ENCODE measurements at regions not wholly inside any gene's neighbourhood (a gene's known extent, or its start where the extent isn't known, plus 50 kb on each side); places are given as distances from the start of the nearest gene placed in this dataset.
A peak's percentile ranks its signal among the peaks of the same experiment; 100 is the strongest.
"Not testable (repeated sequence)": the region's sequence is repeated elsewhere in the genome, so short reads cannot be mapped to it uniquely, and the experiment has no call there.

DNA sequence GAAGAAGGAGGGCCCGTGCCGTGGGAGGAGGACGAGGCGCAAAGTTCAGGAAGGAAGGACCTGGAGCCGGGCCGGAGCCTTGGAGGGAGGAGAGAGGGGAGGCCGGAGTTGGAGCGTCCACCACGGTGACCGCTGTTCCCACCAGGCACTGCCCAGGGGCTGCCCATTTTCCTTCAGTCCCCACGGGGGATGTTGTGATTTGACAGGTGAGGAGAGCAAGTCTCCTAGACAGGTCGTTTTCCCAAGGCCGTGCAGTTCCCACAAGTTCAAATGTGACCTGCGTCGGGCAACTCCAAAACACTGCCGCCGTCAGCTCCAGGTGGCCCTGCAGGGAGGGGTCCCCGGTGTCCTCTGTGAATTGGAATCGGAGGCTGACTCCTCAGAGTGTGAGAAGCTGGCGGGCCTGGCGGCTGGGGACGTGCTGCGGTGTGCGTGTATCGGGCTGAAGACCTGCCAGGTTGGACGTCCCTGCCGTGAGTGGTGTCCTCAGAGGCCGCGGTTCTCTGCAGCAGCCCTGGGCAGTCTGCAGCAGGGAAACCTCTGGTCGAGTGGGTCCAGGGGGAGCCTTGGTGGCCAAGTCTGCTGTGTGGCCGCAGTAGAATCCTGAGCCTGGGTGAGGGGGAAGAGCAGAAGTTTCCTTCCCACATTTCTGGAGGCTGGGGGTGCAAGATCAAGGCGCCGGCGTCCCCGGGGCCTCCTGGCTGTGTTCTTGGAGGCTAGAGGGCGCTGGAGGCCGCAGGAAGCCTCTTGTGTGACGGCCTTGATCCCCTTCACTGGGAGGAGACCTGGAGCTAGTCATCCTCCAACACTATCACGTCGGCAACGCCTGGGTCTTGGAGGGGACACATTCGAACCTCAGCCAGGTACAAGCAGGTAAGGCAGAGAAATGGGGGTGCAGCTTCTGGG, 115.1 kb upstream of the FRMD1 start:
- DNase-seq, result no peak

DNA sequence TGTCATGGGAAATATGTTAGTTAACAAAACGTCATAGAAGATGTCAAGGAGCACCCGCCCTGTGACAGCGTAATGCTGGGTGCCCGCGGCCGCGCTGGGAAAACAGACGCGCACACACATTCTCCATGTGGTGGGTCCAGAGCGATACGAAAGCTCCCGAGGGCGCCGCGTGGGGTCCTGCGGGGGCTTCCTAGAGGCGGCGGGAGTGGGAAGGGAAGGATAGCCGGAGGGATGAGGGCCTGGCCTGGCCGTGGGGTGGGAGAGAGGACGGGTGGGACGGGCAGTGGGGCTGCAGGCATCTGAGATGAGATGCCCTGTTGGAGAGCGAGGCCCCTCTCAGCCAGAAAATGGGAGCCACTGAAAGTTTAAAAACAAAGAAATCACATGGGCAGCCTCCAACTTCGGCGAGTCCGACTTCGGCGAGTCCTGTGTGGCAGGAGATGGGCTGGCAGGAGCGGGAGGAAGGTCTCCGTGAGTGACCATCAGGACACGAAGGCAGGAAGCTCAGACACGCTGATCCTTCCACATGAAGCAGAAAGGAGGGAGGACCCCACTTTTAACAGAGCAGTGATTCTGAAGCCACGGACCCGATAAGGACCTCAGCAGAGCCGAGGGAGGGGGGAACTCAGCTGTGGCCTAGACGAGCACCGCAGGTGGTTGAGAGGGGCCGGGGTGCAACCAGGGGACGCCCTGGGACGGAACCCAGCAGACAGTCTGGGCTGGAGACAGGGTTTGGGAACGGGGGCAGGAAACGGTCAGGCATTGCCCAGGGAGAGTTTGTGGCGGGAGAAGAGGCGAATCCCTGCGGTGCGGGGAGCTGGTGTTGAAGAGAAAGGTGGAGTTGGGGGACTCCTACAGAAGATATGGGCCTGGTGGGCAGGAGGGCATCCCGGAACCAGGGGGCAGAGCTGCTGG, 114.1 kb upstream of the FRMD1 start:
- no peak for DNase-seq

DNA sequence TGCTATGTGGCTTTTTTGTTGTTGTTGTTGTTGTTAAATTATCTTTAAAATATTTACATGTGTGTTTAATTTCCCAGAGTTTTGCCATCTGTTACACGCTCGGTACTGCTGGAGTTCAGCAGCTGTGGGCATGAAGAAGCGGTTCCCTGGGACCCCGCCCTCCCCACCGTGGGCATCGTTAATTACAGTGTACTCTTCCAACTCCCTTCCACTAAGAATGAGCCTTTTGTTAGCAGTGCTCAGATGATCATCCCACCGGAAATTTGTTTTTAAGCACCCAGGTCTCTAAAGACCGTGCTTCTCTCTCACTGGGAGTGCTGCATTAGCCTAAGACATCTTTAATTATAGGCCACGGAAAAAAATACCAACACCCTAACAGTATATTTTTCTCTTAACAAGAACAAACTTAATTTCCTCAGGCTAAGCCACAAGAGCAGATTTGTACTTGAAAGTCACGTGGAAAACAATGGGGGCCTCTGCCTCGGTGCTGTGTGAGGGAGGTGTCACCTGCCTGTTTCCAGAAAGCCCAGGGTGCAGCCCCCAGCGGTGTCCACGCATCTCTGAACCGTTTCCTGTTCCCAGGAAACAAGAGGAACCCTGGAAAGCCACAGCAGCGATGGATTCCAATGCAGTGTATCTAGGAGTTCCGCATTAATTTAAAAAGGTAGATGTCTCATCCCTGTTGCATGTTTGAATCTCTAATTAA, 113.3 kb upstream of the FRMD1 start:
- DNase-seq, result peak in 1 of 3 donors; percentile 44

DNA sequence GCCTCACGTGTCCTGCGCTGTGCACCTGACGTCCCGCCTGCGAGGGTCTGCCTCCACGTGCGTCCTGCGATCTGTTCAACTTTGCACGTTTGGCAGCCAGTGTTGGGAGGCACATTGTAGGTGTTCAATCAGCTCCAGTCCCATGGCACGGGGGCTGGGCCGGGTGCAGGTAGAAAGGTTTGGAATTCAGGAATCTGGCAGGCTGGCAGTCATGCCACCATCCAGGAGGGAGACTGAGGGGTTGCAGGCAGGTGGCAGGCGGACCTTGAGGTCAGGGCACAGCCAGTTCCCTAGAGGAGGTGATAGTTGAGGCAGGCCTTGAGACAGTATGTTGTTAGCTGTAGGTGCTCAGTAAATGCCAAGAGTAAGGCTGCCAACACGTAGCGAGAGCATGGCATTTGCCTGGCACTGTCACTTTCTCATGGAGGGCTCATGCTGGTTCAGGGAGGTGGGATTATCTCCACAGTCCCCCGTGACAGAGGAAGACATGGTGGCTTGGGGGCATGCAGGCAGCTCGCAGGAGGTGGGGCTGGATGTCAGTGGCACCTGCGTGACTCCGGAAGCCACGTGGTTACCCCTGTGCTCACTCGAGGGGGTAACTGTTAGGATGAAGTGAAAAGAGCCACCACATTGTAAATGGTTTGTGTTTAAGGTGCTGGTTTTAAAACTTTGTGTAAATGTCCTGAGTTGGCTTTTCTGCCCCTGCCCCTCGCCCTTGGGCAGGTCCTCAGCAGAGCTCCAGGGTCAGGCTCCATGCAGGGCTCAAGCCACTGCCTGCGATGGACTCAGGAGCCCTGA, 111.8 kb upstream of the FRMD1 start:
- no peak for DNase-seq

DNA sequence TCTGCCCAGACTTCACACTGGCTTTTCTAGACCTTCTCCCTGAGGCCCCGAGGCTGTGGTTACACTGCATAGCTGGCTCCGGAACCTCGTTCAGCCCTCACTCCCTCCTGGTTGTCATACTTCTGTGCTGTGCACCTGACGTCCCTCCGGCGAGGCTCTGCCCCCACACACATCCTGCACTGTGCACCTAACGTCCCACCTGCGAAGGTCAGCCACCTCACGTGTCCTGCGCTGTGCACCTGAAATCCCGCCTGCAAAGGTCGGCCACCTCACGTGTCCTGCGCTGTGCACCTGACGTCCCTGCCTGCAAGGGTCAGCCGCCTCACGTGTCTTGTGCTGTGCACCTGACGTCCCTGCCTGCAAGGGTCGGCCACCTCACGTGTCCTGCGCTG, 111.0 kb upstream of the FRMD1 start:
- no peak for DNase-seq

DNA sequence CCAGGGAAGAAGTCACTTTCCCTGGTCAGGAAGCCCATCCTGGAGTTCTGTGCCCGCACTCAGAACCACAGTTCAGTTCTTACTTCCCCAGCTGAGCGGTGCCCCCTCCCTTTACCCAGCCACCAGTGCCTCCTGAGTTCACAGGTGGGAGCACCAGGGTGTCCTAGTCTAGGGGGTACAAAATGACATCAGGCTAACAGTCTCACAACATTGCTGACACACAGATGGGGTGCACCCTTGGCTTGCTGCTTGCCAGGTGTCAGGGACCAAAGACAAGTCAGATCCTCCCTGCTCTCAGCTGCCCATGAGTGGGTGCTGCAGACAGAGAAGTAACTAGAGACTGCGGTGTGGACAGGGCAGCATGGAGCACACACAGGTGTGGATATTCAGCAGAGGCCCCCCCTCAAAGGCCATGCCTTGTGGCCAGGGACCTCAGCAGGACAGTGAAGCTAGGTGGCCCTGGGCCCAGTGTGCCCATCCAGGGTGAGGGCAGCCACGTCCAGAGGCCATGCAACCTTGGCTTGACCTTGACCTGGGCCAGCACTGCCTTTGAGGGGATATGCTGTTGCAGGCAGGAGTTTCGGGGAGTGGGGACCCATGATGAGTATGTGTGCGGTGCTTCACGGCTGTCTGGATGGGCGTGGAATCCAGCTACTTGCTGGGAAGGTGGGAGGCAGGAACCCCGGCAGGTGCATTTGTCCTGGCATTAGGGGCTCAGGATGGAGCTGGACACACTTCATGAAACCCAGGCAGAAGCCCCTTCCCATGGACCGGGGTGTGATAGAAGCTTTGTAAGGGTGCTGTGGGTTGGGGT, 110.4 kb upstream of the FRMD1 start:
- DNase-seq, result no peak

DNA sequence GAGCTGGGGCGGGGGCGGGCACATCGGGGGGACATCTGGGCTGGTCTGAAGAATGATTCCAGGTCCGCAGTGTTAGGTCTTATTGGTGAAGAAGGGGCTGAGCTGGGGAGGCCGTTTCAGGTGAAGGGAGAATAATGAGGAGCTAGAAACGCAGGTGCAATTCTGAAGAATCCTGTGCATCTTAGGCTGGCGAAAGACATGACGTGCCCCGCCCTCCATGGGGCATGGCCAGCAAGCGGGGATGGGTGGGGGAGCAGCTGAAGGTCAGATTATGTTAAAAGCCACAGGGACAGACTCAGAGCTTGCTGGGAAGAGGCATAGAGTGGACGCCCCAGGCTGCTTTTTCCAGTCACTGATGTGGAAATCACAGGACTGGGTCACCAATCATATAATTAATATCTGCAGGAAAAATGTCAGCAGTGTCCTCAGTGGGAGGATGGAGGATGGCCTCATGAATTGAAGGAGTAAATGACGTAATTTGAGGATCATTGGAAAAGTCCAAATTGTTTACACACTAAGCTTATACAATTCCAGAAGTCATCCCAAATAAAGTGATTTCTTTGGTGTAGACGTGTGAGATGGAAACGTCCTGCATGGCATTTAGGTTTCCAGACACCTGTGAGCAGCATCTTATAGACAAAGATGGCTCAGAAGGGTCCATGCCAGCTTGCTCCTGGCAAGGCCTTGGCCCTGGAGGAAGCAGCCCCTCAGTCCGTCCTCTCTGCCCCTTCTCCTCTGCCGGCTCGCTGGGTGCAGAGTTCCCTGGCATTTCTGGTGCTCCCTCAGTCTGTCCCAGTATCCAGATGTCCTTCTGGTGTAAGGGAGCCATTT, 109.6 kb upstream of the FRMD1 start:
- no peak for DNase-seq

DNA sequence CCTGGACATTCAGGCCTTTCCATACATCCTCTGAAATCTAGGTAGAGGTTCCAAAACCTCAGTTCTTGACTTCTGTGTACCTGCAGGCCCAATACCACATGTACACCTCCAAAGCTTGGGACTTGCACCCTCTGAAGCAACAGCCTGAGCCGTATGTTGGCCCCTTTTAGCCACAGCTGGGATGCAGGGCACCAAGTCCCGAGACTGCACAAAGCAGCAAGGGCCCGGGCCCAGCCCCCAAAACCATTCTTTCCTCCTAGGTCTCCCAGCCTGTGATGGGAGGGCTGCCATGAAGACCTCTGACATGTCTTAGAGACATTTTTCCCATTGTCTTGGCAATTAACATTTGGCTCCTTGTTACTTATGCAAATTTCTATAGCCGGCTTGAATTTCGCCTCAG, 107.4 kb upstream of the FRMD1 start:
- DNase-seq, result no peak

DNA sequence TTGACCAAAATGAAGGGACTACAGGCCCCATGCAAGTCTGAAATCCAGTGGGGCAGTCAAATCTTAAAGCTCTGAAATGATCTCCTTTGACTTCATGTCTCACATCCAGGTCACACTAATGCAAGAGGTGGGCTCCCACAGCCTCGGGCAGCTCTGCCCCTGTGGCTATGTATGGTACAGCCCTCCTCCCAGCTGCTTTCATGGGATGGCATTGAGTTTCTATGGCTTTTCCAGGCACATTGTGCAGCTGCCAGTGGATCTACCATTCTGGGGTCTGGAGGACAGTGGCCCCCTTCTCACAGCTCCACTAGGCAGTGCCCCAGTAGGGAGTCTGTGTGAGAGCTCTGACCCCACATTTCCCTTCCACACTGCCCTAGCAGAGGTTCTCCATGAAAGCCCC, 107.0 kb upstream of the FRMD1 start:
- DNase-seq, result not testable (repeated sequence)

DNA sequence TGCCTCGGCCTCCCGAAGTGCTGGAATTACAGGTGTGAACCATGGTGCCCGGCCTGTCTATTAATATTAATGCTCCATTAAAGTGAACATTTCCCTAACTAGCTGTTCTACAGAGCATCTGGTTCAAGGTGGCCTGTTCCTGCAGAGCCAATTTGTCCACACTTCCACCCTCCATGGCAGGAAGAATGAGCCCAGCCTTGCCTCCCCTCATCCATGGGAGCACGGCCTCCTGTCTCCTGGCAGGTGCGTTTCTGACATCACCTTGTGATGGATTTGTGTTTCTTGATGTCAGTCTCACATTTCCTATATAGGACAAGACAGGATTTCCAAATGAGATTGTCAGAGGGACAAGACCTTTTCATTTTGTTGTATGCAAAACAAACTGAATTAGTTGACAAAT, 105.7 kb upstream of the FRMD1 start:
- no peak for DNase-seq

DNA sequence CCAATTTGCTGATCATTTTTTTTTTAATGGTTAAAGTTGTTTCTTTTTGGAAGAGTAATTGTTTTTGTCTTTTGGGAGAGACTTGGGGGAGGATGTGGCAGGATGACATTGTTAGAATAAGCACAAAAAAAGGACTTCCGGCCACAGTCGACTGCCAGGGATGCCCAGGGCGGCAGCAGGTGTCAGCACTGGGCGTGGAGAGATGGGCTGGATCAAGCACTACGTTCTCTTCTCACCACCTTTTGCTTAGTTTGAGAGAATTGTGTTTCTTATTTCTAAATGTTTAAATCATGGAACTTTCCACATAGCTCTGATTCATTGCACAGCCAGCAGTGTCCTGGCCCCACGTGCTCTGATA, 104.6 kb upstream of the FRMD1 start:
- no peak for DNase-seq

DNA sequence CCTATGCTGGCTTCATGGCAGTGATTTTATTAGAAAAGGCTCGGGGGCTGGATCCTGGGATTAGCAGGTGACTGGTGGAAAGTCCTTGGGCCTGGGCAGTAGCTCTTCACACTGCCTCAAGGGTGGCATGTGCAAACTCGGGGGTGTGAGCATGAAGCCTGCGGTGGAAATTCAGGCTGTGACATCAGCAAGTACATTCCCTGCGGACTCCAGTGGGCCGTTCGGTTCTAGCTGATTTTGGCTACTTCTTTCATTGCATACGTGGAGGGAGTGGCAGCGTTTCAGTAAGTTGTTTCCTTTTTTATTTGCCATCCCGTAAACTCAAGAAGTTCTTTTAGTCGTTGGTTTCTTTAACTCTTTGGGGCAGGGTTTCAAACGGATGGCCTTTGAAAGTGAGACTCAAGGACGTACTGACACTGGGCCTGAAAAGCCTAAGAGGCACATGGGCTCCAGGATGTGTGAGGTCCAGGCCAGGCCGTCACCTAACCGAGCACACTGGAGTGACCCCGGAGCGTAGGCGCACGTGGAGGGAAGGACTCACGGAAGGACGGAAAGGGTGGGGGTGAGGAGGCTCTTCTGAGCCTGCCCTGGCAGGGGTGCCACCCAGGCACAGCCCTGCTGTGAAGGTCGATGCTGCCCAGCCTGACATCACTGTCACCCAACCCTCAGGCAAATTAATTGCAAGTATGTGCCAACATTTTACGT, 104.0 kb upstream of the FRMD1 start:
- DNase-seq, result no peak

DNA sequence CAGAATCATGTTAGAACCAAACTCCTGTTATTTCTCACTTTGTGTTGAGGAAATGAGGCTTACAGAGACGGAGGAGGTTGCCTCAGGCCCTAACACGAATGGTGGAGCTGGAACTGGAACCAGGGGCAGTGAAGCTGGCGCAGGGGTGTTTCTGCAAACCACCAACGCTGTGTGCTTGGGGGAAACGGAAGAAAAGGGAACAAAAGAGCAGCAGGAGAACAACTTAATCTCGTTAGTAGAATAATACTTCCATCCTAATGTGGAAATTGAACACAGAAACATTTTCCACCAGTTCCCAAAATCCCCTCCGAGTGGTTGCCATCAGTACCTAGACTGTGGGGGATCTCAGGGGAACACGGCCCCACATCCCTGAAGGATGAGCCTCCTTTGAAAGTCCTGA, 103.4 kb upstream of the FRMD1 start:
- DNase-seq, result no peak

DNA sequence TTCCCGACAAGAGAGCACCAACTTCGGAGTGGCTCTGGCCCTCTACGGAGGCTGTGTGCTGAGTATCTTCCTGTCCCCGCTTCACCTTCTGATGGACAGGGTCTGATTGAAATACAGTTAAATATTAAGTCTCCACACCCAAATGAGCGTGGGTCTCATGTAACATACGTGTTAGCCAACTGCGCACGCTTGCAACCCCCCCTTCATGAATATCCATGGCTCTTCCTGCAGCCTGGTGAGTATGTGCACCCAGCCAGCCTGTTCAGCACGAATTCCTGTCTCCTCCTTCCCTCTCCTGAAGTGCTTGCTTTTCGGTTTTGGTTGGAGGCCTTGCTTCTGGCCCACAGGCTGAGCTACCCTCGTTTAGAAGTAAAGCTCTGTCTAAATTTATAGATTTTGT, 102.9 kb upstream of the FRMD1 start:
- no peak for DNase-seq

DNA sequence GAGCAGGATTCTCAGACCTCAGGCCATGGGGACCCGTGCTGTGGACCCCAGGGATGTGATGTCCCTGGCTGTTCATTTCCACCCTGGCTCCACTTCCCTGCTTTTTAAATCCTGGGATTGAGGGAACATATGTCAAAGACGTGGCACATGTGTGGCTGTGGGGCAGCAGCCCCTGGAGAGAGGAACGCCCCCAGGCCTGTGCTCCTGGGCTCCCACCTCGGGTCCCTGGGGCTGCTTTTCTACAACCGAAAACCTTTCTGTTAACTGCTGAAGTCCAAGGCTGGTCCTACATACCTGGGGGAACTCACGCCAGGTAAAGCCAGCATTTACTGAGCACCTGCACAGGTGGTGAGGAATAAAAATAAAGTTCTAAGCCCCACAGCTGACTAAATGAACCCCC, 102.3 kb upstream of the FRMD1 start:
- DNase-seq, result no peak

DNA sequence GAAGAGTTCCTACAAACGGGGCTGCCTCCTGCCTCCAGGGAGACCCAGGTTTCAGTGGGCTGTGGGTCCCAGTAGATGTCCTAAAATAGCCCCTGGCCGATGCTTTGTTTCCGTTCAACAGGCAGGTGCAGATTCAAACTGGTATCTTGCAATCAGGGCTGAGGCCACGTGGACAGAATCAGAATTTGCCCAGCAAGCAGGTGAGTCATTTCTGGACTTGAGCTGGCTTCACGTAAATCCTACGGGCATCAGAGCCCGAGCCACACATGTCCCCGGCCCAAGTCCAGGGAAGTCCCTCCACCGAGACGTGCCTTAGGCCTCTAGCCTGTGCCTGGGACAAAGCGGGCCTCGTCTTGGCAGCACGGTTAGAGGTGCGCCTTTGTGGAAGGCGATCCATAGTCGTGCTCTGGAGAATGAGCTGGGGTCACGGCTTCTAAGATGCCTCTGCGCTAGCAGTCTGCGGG, 101.6 kb upstream of the FRMD1 start:
- no peak for DNase-seq

DNA sequence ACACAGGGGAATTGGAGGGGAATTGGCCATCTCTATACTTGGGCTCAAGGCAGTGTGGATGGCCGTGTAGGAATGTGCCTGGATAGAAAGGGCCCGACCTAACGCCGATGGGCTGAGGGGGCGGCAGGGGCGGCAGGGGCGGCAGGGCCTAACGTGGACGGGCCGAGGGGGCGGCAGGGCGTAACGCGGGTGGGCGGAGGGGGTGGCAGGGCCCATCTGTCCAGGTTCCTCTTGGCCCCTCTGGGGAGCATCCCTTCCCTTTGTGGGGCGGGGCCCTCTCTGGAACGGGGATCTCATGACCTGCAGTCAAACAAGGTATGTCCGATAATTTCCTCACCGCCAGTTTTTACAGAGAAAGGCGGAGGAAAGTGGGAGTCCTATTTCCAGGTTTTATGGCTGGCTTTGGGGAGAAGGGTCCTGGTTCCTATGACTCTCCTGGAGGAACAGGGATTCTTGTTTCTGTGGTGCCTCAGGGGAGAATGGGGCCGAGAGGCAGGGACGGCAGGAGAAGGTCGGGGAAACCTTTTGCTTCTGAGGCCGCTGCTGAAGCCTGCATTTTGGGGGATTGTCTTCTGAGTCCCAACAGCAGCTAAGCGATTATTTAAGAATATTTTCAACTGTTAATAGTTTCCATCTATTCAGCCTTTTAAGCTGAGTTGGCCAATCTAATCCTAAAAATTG, 100.8 kb upstream of the FRMD1 start:
- no peak for DNase-seq

DNA sequence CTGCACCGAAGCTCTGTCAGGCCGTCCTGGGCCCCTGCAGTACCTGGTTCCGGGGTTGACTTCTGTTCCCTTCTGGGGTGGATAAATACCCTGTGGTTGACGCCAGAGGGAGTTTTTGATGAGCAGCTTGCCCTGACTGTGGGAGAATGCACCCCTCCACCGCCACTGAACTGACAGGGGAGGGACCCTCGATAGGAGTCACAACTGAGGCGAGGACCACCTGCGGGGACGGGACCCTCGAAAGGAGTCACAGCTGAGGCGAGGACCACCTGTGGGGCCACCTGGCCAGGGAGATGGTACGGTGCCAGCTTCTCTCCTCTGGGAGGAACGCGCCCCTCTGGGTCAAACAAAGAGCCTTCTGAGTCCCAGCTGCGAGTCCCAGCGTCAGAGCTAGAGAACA, 100.1 kb upstream of the FRMD1 start:
- no peak for DNase-seq

All from muscle of back (tissue), 3 donors.